Omental fat pad (tissue), 3 donors: ENCODE measurements at regions not wholly inside any gene's neighbourhood (a gene's known extent, or its start where the extent isn't known, plus 50 kb on each side); places are given as distances from the start of the nearest gene placed in this dataset.

Experiments used
- ATAC-seq: fragments of 150-250 bp; one replicate; pipeline ENCODE4 v1.9.1; 2016; ENCODE audit warnings: mild to moderate bottlenecking, moderate library complexity; ENCODE audit not compliant: low FRiP score
- DNase-seq: peaks from one replicate; pipeline ENCODE4 v3.0.0-alpha.2; 2019; ENCODE audit warnings: low spot score
- TF ChIP-seq, protein P1 (sequence below), 3 donors: fragments of 450-650 bp; IDR thresholded peaks; one replicate each; pipeline ENCODE4 v1.5.1; 2016 to 2017; ENCODE audit warnings: antibody characterized with exemption in 3 of 3, mild to moderate bottlenecking in 3 of 3, moderate library complexity in 2 of 3

DNA sequence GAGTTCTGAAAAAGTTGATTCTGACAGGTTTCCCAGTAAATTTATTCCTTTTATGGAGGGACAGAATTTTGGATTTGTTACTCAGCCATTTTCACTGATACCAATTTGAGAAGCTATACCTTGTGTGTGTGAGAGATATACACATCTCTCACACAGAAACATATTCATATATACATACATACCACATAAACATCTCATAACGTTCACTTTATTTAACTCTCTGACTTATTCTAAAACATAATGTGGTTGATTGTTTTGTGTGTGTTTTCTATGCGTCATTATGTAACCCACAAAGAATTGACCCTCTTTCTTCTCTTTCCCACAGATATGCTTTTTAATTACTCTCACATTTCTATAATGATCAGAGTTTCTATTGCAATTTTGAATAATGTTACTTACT is 570.8 kb upstream of the TLE4 start:
- no peak for ATAC-seq
- DNase-seq, result no peak
- TF ChIP-seq, protein P1, sequence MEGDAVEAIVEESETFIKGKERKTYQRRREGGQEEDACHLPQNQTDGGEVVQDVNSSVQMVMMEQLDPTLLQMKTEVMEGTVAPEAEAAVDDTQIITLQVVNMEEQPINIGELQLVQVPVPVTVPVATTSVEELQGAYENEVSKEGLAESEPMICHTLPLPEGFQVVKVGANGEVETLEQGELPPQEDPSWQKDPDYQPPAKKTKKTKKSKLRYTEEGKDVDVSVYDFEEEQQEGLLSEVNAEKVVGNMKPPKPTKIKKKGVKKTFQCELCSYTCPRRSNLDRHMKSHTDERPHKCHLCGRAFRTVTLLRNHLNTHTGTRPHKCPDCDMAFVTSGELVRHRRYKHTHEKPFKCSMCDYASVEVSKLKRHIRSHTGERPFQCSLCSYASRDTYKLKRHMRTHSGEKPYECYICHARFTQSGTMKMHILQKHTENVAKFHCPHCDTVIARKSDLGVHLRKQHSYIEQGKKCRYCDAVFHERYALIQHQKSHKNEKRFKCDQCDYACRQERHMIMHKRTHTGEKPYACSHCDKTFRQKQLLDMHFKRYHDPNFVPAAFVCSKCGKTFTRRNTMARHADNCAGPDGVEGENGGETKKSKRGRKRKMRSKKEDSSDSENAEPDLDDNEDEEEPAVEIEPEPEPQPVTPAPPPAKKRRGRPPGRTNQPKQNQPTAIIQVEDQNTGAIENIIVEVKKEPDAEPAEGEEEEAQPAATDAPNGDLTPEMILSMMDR (IDR thresholded peaks at IDR 0.05), result no peak

DNA sequence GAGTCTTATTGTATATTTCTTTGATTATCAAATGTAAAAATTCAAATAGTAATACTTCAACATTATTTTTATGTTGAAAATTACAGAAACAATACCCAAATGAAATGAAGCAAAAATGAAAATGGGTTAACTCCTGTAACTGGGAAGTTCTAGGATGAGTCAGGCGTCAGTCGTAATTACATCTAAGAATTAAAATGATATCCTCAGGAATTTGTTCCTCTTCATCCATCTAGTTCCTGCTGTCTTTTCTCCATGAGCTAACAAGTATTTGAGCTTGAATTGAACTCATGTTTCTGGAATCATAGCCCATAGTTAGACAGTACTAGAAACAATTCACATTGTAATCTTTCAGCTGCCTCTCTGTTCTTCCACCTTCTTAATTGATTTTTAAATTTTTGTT is 568.3 kb upstream of the TLE4 start:
- TF ChIP-seq, protein P1 (IDR thresholded peaks at IDR 0.05), result no peak
- ATAC-seq, result no peak
- no peak for DNase-seq

DNA sequence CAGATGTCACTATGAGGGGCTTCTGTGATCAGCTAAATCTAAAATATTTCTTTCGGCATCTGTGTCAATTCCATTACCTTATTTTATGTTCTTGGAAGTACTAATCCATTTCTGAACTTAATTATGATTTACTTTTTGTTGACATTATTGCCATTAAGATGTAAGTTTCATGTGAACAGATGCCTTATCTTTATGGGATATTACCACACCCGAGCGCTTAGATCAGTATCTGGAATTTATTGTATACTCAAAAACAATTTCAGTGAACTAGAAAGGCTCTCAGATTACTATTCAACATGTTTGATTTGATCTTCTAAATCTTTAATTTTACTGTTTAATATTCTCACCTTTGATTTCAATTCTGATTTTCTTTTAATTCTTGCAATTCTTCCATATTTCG is 567.7 kb upstream of the TLE4 start:
- ATAC-seq (no peak), DNase-seq (no peak)

DNA sequence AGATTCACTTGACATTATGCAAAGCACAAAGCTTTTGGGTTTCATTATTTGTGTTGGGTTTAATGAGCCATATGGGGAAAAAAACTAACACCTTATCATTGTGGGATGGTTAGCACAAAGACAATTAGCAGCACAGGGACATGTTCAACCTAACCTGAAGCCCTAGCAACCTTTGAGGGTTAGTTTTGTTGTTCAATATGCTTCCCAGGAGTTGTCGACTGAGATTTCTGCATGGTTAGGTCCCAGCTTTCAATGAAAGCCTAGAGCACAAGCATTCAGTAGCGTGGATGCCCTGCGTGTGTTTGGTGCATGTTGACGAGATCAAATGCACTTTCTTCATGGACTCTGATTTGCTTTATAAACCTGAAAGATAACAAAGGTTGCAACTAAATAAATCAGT is 565.2 kb upstream of the TLE4 start:
- ATAC-seq, result no peak
- no peak for DNase-seq
- TF ChIP-seq, protein P1 (IDR thresholded peaks at IDR 0.05), result no peak

More for the DNA sequence above, 567.7 kb upstream of the TLE4 start:
- TF ChIP-seq, protein P1 (IDR thresholded peaks at IDR 0.05), result no peak

DNA sequence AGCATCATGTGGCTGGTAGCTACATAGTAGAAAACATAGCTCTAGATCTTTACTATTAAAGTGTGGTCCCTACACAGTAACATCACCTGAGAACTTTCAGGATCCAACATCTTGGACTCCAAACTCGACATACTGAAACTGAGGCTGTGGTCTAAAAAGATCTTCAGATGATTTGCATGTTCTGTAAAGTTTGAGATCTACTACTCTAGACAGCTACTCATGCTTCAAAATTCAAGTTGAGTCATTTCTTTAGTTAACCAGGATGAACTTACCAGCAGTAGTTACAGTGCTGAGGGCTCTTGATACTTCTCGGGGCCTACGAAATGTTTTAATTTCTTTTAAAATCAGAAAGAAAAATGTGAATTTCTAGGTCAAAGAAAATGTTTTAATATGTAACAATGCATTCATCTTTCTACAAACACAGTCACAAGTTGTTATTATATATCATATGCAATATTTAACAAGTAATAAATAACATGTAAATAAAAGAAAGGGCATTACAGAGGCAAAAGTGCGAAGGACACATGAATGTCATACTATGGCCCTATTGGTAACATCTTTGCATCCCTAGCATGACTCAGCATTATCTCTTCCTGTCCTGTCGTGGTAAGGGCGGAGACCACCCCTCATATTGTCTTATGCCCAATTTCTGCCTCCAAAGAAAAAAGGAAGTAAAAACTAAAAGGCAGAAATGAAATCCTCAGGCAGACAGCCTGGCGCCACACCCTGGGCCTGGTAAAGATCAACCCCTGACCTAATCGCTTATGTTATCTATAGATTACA is 563.9 kb upstream of the TLE4 start:
- no peak for ATAC-seq
- TF ChIP-seq, protein P1 (IDR thresholded peaks at IDR 0.05), result no peak
- no peak for DNase-seq

DNA sequence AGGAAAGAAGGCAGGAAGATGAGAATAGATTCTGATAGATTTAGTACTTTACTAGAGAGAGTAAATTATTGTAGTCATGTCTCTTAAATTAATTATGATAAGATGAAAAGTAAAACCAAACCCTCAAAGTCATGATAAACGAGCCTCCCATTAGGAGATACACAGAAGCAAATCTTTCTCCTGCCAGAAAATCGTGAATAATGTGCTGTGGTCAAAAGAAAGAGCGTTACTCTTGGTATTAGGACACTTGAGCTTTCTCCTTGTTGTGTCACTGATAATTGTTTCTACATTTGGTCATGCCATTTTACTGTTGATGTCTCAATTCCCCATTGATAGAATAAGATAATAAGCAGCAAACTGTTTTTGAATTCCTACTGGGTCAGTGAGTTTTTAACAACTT is 562.8 kb upstream of the TLE4 start:
- TF ChIP-seq, protein P1 (IDR thresholded peaks at IDR 0.05), result no peak
- no peak for ATAC-seq
- no peak for DNase-seq

DNA sequence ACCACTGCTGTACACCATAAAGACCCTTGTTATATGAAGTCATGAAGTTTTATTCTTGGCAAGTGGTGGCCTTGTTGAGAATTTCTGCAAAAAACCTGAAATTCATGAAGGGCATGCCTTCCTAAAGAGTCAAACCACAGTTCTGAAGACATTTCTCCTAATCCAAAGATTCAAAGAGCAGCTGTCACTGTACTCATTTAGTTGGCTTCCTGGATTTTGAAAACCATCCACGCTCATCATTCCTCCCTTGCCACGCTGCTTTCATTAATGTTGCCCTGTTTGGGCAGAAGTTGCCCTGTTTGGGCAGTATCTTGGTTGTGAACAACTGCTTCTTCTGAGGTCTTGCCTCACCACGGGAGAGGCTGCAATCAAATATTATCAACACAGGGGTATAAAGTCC is 560.3 kb upstream of the TLE4 start:
- ATAC-seq, result no peak
- no peak for DNase-seq
- TF ChIP-seq, protein P1 (IDR thresholded peaks at IDR 0.05), result no peak
